Activated CD8-positive, alpha-beta memory T cell treated with anti-CD3 and anti-CD28 coated beads for 36 hours (primary cell): ENCODE measurements at regions not wholly inside any gene's neighbourhood (a gene's known extent, or its start where the extent isn't known, plus 50 kb on each side); places are given as distances from the start of the nearest gene placed in this dataset.

Experiments
- CTCF ChIA-PET: fragments of 350-600 bp; sonication (Branson Sonifier 250); formaldehyde crosslinking; loops from one replicate; lab custom pipeline; 2021; ENCODE audit warnings: antibody characterized with exemption; lab: Charles Lee
- POLR2A ChIA-PET: fragments of 350-600 bp; sonication (Branson Sonifier 250); formaldehyde crosslinking; loops from one replicate; lab custom pipeline; 2021; ENCODE audit warnings: antibody characterized with exemption; lab: Charles Lee

GRCh38 chr9:26058111-26058895 is 380.1 kb upstream of the TUSC1 start:
- CTCF ChIA-PET, result no interaction called here
- POLR2A ChIA-PET, result no interaction called here

DNA sequence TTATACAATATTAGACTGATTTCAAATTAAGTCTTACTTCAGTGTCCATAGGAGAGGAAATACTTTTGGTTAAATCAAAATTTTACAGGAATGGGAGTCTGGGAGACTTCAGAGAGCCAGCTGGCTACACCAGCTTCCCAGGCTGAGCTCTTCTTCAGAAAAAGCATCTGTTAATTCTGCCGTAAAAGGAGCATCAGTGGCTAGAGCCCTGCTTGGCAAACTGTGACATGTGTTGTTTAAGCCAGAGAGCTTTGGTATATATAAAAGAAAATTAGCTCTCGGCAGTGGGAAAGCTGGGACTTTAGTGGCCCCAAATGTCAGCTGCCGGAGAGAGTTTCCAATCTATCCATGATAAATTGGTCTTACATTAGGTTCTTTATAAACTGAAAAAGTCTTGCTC is 378.8 kb upstream of the TUSC1 start:
- CTCF ChIA-PET, result no interaction called here
- POLR2A ChIA-PET, result no interaction called here

DNA sequence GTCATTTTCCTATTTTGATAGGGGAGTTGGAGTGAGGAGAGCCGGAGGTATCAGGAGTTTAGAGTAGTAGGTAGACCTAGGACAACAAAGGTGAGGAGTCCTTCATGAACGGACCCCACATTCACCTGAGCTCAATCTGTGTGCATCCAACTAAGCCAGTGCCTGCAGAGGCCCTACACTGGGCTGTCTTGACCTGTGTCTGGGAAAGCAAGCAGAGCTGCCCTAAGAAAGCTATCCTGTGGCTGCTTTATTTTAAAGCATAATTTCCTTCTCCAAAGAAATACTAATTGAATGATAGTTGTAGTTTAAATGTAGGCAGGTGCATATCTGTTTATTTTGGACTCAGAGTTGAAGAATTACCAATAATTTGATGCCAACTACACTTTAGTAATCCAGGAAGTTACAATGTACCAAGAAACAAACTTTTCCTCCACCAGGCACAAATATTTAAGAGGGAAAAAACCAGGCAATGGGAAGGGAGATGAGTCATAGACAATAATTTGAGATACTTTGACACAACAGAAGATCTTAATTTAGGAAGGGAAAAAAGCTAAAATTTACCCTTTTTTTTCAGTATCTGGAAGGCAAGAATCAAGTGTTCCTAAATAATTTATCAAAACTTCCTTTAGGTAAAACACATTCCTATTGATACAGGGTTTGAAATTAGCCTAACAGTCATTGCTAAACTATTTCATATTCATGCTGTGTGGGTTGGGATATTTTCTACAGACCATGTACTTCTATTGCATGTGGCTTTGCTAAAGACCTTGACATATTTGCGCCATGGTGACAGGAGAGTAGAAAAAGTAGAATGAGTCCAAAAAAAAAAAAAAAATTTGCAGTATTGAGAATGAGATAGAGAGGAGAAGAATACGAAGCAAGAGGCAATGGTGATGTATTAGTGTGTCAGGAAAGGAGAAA is 376.6 kb upstream of the TUSC1 start:
- POLR2A ChIA-PET, result no interaction called here
- CTCF ChIA-PET, result no interaction called here

DNA sequence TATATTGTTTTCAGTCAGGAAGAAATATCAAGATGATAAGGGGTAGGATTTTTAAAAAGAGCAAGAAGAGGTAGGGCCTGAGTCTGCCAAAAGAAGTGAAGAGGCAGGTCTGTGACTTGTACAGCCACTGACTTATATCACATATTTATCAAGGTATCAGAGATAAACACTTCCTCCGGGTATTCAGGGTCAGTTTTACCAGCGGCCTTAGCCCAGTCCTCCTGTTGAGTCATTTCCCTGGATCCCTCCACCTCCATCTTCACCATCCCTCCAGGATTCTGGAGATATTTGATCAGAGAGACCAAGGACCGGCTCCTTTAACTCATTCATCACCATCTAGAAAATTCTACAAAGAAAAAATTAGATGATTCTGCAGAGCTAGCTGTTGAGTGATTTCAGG is 375.7 kb upstream of the TUSC1 start:
- ChIA-PET POLR2A (no interaction called here), CTCF (no interaction called here)

DNA sequence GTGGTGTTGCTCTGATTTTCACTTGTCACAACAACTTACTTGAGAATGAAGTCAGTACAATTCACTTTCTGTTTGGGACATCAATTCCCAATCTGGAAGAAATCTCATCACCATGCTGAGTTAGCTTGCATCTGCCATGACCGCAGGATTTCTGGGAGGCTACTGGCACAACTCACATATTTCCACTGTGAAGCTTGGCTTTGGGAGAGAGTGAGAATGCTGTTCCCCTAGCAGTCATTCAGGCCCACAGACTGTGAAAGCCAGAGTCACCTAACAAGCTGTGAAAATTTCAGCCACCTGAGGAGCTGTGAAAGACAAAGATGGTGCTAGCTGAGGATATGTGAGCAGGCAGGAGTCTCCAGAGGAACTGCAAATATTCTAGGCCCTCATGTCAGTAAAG is 365.2 kb upstream of the TUSC1 start:
- POLR2A ChIA-PET, result no interaction called here
- CTCF ChIA-PET, result no interaction called here

DNA sequence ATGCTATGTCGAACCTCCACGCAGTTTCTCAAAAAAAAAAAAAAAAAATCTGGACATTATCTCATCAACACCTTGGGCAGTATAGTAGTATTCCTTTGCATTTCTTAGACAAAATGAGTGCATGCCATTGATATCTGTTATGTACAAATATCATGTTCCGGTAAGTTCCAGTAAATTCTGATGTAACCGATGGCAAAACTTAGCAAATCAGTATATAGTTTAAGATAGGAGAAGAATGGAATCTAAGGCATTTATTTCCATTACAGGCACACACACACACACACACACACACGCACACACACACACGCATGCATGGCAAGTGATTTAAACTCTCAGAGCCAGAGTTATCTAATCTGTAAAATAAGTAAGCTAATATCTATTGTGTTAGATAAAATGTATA is 356.5 kb upstream of the TUSC1 start:
- POLR2A ChIA-PET, result no interaction called here

DNA sequence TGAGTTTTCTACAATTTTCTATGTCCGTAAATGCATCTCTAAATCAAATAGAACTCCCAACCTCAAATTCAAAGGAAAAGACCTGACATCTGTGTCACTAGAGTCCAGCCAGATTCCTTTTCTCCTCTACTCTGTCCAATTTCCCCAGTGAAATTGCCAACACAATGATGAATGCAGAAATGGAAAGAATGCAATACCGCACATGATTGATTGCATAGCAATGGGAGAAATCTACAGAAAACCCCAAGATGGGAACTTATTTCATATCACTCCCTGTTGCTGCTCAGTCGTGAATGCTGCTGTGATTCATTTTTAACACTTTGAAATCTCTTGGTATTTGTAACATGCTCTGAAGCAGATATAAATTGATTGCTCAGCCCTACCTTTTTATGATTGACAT is 355.1 kb upstream of the TUSC1 start:
- CTCF ChIA-PET, result no interaction called here
- POLR2A ChIA-PET, result no interaction called here

More for the DNA sequence above, 356.5 kb upstream of the TUSC1 start:
- CTCF ChIA-PET, result interaction anchor here (0.7 kb wide), 1 partner anchor 330 kb away, joined by 3 read pairs; no protein-coding TSS in a partner anchor

DNA sequence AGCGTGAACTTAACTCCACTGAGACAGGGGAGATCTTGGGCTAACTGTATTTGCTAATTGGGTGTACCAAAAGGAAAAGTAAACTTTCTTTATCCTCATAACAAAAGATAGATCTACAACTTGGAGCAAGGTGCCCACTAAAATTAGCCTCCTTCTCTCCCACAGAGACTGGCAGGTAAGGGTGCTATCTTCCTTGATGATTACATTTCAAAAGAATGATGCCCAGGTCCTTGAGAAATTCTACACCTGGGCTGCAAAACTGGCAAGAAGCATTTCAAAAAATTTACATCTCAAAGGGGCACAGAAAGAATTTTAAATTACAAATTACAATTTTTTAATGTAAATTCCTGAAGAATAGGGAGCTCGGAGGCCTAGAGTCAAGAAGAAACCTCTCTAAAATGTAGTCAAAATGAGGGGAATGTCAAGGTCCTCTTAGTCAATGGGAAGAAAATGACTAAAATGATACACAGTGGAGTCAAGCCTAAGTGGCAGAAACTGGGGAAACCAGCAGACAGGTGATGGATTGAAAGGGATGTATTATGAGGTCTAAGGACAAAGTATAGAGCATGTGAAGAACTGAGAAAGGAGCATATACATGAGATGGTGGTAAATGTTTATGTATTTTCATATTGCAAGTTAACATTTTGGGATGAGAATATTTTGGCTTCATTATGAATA is 348.3 kb upstream of the TUSC1 start:
- CTCF ChIA-PET, result no interaction called here
- POLR2A ChIA-PET, result no interaction called here

GRCh38 chr9:26013199-26013598 is 335.0 kb upstream of the TUSC1 start:
- CTCF ChIA-PET, result no interaction called here
- POLR2A ChIA-PET, result no interaction called here

DNA sequence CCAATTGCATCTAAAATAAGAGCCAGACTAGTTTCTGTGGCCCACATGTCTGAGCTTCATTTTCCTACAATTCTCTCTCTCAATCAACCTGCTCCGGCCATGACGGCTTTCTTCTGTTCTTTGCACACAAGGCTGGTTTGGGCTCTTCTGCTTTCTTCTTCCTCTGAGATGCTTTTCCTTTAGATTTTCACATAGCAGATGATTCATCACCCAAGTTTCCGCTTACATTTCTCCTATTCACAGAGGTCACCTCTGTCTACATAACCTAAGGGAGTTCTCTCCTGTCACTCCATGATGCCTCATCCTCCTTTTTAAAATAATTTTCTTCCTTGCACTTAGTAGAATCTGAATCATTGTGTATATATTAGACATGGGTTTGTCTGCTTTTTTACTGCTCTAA is 334.6 kb upstream of the TUSC1 start:
- POLR2A ChIA-PET, result no interaction called here
- CTCF ChIA-PET, result no interaction called here

DNA sequence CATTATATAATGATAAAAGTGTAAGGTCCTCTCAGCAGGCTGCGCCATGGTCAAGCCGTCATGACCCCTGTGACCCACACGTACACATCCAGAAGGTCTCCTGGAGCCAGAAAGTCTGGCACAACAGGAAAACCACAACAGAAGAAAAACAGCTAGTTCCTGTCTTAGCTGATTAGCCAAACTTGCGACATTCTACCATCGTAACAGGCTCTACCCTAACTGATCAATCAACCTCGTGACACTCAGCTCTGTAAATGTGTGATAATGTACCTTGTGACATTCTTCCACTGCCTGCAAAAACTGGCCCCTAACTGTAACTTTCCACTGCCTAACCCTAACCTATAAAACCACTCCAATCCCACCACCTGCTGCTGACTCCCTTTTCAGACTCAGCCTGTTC is 316.4 kb upstream of the TUSC1 start:
- ChIA-PET POLR2A (no interaction called here), CTCF (no interaction called here)

DNA sequence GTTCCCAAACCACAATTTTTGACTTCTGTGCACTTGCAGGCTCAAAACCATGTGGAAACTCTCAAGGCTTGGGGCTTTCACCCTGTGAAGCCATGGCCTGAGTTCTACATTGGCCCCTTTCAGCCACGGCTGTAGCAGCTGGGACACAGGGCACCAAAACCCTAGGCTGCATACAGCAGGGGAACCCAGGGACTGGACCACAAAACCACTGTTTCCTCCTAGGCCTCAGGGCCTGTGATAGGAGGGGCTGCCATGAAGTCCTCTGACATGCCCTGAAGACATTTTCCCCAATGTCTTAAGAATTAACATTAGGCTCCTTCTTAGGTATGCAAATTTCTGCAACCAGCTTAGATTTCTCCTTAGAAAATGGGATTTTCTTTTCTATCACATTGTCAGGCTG is 312.1 kb upstream of the TUSC1 start:
- POLR2A ChIA-PET, result no interaction called here
- CTCF ChIA-PET, result no interaction called here

- CTCF ChIA-PET, result no interaction called here
- POLR2A ChIA-PET, result no interaction called here
Measured at GRCh38 chr9:25975667-25976066, 297.4 kb upstream of the TUSC1 start.

- POLR2A ChIA-PET, result no interaction called here
- CTCF ChIA-PET, result no interaction called here
Measured at GRCh38 chr9:25964239-25964638, 286.0 kb upstream of the TUSC1 start.

- POLR2A ChIA-PET, result no interaction called here
- CTCF ChIA-PET, result no interaction called here
Measured at GRCh38 chr9:25960178-25960577, 281.9 kb upstream of the TUSC1 start.

DNA sequence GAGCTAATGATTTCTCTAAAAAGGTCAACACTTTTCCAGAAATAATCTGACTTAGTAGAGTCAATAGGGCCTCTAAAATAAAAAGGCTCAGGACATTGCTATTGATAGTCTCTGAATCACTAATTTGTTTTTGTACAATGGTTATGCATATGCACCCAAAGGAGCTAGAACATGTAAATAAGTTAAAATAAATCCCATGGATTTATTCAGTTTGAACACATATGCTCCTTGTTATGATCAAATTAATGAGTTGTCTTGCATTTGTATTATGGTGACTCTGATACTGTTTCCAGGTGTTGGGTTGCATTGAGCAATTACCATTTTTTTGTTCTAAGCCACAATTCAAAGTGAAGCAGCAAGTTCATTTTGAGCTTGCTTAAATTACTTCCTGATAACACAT is 276.0 kb upstream of the TUSC1 start:
- CTCF ChIA-PET, result no interaction called here
- POLR2A ChIA-PET, result no interaction called here

DNA sequence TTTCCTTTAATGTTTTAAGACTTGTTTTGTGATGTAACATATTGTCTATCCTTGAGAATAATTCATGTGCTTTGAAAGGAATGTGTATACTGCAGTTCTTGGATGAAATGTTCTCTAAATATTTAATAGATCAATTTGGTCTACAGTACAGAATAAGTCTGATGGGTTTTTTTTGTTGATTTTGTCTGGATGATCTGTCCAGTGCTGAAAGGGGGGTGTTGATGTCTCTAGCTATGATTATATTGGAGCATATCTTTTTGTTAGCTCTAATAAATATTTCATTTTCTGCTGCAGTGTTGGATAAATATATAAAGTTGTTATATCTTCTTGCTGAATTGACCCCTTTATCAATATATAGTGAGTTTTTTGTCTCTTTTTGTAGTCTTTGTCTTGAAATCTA is 269.9 kb upstream of the TUSC1 start:
- ChIA-PET CTCF (no interaction called here), POLR2A (no interaction called here)

- CTCF ChIA-PET, result no interaction called here
- POLR2A ChIA-PET, result no interaction called here
Measured at GRCh38 chr9:25939126-25939525, 260.9 kb upstream of the TUSC1 start.

GRCh38 chr9:25936031-25936430 is 257.8 kb upstream of the TUSC1 start:
- ChIA-PET POLR2A (no interaction called here), CTCF (no interaction called here)

GRCh38 chr9:25935188-25935587 is 256.9 kb upstream of the TUSC1 start:
- ChIA-PET POLR2A (no interaction called here), CTCF (no interaction called here)
